C4-2B (cell line): ENCODE measurements at regions not wholly inside any gene's neighbourhood (a gene's known extent, or its start where the extent isn't known, plus 50 kb on each side); places are given as distances from the start of the nearest gene placed in this dataset.
"Not testable (repeated sequence)": the region's sequence is repeated elsewhere in the genome, so short reads cannot be mapped to it uniquely, and the experiment has no call there.

Experiments
- H3K27ac ChIP-seq: fragments of 450-650 bp; 2 replicates; pipeline ENCODE4 v1.5.1; 2017
- ZFX ChIP-seq: fragments of 450-650 bp; IDR thresholded peaks from 2 replicates; pipeline ENCODE4 v1.6.1; 2017
- TF ChIP-seq, protein P1 (sequence below): fragments of 450-650 bp; conservative IDR thresholded peaks from 2 replicates; pipeline ENCODE4 v1.5.1; 2017; ENCODE audit warnings: mild to moderate bottlenecking

DNA sequence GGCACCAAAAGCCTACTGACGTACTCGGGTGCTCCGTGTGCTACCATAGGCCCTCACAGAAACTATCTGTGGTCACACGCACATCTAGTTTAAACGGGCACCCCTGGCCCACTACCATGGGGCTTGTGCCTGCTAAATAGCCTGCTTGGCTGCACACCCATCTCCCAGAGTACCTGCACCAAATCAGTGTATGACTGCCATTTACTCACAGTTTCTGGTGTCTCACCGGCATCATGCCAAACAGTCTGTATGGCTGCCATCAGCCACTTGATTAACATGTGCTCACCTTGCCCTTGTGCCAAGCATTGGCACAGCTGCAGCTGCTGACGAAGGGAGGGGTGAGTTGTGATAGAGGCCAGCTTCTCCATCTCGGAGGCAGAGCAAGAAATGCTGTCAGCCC, 232.7 kb downstream of the IGSF11 start:
- TF ChIP-seq, protein P1, sequence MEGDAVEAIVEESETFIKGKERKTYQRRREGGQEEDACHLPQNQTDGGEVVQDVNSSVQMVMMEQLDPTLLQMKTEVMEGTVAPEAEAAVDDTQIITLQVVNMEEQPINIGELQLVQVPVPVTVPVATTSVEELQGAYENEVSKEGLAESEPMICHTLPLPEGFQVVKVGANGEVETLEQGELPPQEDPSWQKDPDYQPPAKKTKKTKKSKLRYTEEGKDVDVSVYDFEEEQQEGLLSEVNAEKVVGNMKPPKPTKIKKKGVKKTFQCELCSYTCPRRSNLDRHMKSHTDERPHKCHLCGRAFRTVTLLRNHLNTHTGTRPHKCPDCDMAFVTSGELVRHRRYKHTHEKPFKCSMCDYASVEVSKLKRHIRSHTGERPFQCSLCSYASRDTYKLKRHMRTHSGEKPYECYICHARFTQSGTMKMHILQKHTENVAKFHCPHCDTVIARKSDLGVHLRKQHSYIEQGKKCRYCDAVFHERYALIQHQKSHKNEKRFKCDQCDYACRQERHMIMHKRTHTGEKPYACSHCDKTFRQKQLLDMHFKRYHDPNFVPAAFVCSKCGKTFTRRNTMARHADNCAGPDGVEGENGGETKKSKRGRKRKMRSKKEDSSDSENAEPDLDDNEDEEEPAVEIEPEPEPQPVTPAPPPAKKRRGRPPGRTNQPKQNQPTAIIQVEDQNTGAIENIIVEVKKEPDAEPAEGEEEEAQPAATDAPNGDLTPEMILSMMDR = no peak
- TF ChIP-seq ZFX = no peak
- H3K27ac ChIP-seq = no peak overlapping the region

DNA sequence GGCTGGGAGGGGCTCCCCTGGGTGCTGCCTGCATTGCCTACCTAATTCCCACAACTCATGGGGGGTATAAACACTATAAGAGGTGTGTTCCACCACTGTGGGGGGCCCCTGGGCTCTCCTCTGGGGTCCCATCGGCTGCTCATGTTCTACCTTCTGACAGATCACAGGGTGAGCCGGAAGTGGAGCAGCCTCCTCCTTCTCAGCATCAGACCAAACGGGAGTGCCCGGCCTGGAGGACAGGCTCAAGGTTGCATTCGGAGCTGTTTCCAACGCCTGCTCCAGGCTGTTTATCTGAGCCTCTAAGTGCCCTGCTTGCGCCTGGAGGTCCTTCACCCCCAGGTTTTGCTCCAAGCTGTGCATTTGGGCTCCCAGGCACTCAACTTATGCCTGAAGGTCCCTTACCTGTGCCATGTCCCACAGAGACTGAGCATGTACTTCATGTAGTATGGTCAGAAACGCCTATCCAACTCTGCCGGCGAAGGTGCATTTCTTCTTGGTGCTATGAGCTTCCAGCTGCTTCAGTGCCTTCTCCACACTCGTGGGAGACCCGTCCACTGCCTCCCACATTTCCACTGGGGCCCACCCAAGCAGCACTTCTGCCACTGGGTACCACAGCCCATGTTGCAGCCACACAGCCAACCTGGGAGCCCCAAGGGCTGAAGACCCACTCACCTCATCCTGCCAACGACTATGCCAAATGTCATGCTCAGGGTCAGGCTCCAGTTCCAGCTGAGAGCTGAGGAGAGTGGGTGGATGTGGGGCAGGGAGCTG, 232.1 kb downstream of the IGSF11 start:
- TF ChIP-seq ZFX = no peak
- TF ChIP-seq, protein P1 = no peak
- H3K27ac ChIP-seq = no peak overlapping the region

DNA sequence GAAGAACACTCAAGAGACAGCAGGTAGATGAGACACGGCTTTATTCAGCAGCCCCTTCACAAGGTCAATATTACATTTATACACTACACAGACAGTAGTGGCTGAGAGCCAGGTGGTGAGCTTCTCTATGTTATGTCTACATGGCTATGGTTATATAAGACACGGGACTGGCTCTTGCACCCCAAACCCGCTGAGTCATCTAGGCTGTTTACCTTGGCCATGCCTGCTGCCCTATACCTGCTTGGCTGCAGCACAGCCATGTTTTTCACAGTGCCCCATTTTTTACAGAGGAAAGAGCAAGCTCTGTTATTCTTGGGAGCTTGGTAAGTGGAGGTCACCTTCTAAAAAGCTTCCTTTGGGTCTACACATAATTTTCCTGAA, 231.6 kb downstream of the IGSF11 start:
- TF ChIP-seq, protein P1 = no peak
- no peak for TF ChIP-seq ZFX
- H3K27ac ChIP-seq = no peak overlapping the region

DNA sequence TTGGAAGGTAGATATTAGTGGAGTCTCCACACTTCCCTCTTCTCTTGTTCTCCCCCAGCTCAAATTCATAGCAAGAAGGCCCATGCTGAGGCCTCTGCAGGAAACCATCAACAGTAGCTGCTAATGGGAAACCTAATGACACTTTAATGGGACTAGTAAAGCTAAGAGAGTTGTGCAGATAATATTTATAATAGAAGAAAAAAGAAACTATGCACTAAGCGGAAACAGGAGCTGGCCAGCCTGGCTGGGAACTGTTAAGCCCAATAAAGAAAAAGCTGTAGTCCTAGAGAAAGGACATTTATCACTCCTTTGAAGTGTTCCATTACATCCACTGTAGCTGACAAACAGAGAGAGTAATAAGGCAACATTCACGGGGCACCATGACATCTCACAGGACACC, 229.6 kb downstream of the IGSF11 start:
- no peak overlapping the region for H3K27ac ChIP-seq
- TF ChIP-seq, protein P1 = no peak
- no peak for TF ChIP-seq ZFX

DNA sequence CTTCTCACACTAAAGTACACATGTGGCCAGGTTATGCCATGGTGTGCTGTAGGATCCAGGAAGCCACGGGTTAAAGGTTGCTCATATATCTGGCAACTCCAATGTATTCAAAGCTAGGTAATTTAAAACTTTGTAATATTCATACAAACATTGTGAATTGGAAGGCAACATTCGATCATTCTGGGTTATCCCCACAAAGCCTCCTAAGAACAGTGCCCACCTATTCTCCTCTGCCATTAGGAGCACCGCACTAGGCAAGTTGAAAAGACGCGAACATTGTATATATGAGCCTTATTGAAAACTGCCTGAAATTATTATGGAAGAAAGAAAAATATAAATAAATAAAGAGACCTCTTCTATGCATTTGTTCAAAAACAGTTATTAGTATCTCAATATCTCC, 228.2 kb downstream of the IGSF11 start:
- TF ChIP-seq, protein P1 = no peak
- TF ChIP-seq ZFX = no peak
- H3K27ac ChIP-seq = no peak overlapping the region

DNA sequence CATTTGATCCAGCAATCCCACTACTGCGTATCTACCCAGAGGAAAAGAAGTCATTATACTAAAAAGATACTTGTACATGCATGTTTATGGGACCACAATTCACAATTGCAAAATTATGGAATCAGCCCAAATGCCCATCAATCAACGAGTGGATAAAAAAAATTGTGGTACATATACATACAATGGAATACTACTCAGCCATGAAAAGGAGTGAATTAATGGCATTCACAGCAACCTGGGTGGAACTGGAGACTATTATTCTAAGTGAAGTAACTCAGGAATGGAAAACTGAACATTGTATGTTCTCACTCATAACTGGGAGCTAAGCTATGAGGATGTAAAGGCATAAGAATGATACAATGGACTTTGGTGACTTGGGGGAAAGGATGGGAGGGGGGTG, 227.3 kb downstream of the IGSF11 start:
- H3K27ac ChIP-seq = not testable (repeated sequence)

DNA sequence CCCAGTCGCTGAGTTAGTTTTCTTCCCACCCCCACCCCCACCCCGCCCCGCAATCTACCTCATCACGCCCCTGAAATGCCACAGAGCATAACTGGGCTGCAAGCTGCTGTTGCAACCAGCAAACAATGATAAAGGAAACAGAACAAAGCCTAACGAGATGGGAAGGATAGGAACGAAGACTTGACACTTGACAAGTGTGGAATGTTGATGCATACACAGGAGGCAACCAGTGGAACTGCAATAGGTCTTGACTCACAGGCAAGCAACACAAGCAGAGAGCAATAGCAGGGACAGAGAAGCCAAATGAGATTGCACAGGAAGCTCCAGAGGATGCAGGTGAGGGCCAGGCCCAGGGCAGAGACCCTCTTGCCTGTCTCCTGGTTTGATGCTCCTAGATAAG, 225.9 kb downstream of the IGSF11 start:
- H3K27ac ChIP-seq = no peak overlapping the region
- TF ChIP-seq, protein P1 = no peak
- TF ChIP-seq ZFX = no peak
